SK-N-MC (cell line): ENCODE measurements at regions not wholly inside any gene's neighbourhood (a gene's known extent, or its start where the extent isn't known, plus 50 kb on each side); places are given as distances from the start of the nearest gene placed in this dataset.

ENCODE experiments used
- EZH2 ChIP-seq: fragments of 200-600 bp; sonication (generic); IDR thresholded peaks from one replicate; pipeline ENCODE4 v1.6.1; 2017; ENCODE audit warnings: antibody characterized with exemption
- FOXP2 ChIP-seq: optimal IDR thresholded peaks from 2 replicates; pipeline ENCODE3; 2011; ENCODE audit warnings: mild to moderate bottlenecking, moderate library complexity; ENCODE audit not compliant: insufficient read depth; ENCODE audit errors: extremely low read length, control extremely low read depth
- POLR2AphosphoS5 ChIP-seq: IDR thresholded peaks from 2 replicates; pipeline ENCODE4 v1.6.1; 2012; ENCODE audit warnings: mild to moderate bottlenecking, low read depth, low read length, borderline replicate concordance

DNA sequence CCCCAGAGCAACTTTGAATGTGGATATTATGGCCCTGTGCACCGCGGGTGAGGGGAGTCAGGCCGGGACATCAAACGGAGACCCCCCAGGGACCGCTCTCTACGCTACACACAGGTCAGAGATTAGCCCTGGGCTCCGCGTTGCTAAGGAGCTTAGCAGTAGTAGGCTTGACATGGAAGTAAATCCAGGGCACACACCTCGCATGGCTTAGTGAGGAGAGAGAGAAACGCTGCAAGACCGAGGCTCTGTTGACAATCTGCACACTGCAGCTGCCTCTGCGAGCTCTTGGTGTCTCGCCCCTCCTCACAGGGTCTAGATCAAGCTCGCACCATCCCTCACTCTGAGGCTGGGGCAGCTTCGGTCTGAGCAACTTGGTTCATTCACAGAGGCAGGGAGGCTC is 116.1 kb upstream of the CDH4 start:
- TF ChIP-seq EZH2: no peak
- TF ChIP-seq POLR2AphosphoS5: no peak
- no peak for TF ChIP-seq FOXP2
